Ascending aorta (tissue), 2 donors: ENCODE measurements at regions not wholly inside any gene's neighbourhood (a gene's known extent, or its start where the extent isn't known, plus 50 kb on each side); places are given as distances from the start of the nearest gene placed in this dataset.

Experiments used
- DNase-seq, 2 donors: peaks; one replicate each; pipeline ENCODE4 v3.0.0-alpha.2; 2019; ENCODE audit warnings: low spot score in 2 of 2
- H3K27ac ChIP-seq, 2 donors: fragments of 200-600 bp; sonication (generic); one replicate each; pipeline ENCODE4 v1.5.1; 2016 to 2017; ENCODE audit warnings: mild to moderate bottlenecking in 1 of 2
- H3K27me3 ChIP-seq: fragments of 200-600 bp; sonication (generic); one replicate; pipeline ENCODE4 v1.5.1; 2017
- H3K36me3 ChIP-seq, 2 donors: fragments of 200-600 bp; sonication (generic); one replicate each; pipeline ENCODE4 v1.5.1; 2016
- H3K4me1 ChIP-seq, 2 donors: fragments of 200-600 bp; sonication (generic); one replicate each; pipeline ENCODE4 v1.5.1; 2016 to 2017; ENCODE audit warnings: mild to moderate bottlenecking in 1 of 2
- H3K4me3 ChIP-seq, 2 donors: fragments of 200-600 bp; sonication (generic); one replicate each; pipeline ENCODE4 v1.5.1; 2016 to 2017; ENCODE audit warnings: mild to moderate bottlenecking in 1 of 2
- H3K9me3 ChIP-seq, 2 donors: fragments of 200-600 bp; sonication (generic); one replicate each; pipeline ENCODE4 v1.5.1; 2016
- intact Hi-C: fragments of 100-400 bp; cut with DNase I; formaldehyde crosslinking; loops from one replicate; pipeline ENCODE4 v1.15.1; 2023
- TF ChIP-seq, protein P1 (sequence below), 3 experiments: fragments of 200-600 bp in 2 of 3; fragments of 450-650 bp in 1 of 3; sonication (generic) in 2 of 3; IDR thresholded peaks; one replicate each; pipeline ENCODE4 v1.5.1; 2016 to 2019; ENCODE audit warnings: antibody characterized with exemption in 3 of 3, mild to moderate bottlenecking in 1 of 3, moderate library complexity in 1 of 3

DNA sequence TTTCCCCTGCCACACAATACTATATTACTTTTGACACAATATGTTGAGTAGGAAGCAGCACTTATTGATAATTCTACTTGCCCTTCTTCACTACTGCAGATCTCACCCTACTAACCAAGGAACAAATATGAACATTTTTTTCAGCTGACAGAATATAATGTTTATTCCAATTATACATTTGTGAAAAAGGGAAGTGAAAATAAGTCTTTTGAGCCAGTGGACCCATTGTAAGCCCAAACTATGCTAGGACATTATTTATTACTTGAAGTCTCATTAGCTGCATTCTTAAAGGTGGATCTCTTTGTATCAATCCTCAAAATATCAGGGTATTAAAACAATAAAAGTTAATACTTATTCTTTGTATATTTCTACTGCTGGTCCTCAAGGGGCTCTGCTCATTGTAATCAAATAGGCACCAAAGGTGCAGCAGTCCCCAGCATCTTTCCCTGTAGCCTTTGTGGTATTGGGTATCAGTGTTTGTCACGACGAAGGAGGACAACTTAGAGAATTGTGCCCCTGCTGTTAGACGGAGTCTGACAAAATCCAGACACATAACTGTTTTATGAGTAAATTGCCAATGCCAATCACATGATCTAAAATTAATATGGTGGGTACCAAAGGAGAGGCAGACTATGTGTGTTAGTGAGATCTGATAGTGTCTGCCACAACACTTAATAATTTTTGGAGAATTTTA lies 453.5 kb upstream of the CDH9 start:
- no peak for DNase-seq
- intact Hi-C loops = no loop called here
- TF ChIP-seq, protein P1, sequence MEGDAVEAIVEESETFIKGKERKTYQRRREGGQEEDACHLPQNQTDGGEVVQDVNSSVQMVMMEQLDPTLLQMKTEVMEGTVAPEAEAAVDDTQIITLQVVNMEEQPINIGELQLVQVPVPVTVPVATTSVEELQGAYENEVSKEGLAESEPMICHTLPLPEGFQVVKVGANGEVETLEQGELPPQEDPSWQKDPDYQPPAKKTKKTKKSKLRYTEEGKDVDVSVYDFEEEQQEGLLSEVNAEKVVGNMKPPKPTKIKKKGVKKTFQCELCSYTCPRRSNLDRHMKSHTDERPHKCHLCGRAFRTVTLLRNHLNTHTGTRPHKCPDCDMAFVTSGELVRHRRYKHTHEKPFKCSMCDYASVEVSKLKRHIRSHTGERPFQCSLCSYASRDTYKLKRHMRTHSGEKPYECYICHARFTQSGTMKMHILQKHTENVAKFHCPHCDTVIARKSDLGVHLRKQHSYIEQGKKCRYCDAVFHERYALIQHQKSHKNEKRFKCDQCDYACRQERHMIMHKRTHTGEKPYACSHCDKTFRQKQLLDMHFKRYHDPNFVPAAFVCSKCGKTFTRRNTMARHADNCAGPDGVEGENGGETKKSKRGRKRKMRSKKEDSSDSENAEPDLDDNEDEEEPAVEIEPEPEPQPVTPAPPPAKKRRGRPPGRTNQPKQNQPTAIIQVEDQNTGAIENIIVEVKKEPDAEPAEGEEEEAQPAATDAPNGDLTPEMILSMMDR (IDR thresholded peaks at IDR 0.05) = no peak
- H3K4me3 ChIP-seq = no peak overlapping the region
- no peak overlapping the region for H3K27ac ChIP-seq
- H3K4me1 ChIP-seq = no peaks in the 10 kb centered on the region
- H3K27me3 ChIP-seq = no peaks in the 10 kb centered on the region
- H3K9me3 ChIP-seq = no peaks in the 10 kb centered on the region
- no peaks in the 10 kb centered on the region for H3K36me3 ChIP-seq

GRCh38 chr5:27491047-27491446 lies 452.7 kb upstream of the CDH9 start:
- no peak overlapping the region for H3K4me3 ChIP-seq
- TF ChIP-seq, protein P1 (IDR thresholded peaks at IDR 0.05) = no peak
- no peak for DNase-seq
- H3K4me1 ChIP-seq = no peaks in the 10 kb centered on the region
- H3K27ac ChIP-seq = no peak overlapping the region
- no peaks in the 10 kb centered on the region for H3K27me3 ChIP-seq
- H3K9me3 ChIP-seq = no peaks in the 10 kb centered on the region
- no peaks in the 10 kb centered on the region for H3K36me3 ChIP-seq
- intact Hi-C loops = no loop called here

GRCh38 chr5:27489701-27490100 lies 451.3 kb upstream of the CDH9 start:
- no peaks in the 10 kb centered on the region for H3K36me3 ChIP-seq
- intact Hi-C loops = no loop called here
- no peak for DNase-seq
- TF ChIP-seq, protein P1 (IDR thresholded peaks at IDR 0.05) = no peak
- no peak overlapping the region for H3K27ac ChIP-seq
- H3K9me3 ChIP-seq = no peaks in the 10 kb centered on the region
- no peaks in the 10 kb centered on the region for H3K27me3 ChIP-seq
- H3K4me3 ChIP-seq = no peak overlapping the region
- H3K4me1 ChIP-seq = no peaks in the 10 kb centered on the region

GRCh38 chr5:27482663-27483062 lies 444.3 kb upstream of the CDH9 start:
- intact Hi-C loops = no loop called here
- Histone ChIP-seq H3K27ac (no peak overlapping the region), H3K4me3 (no peak overlapping the region), H3K27me3 (no peaks in the 10 kb centered on the region), H3K4me1 (no peaks in the 10 kb centered on the region), H3K9me3 (no peaks in the 10 kb centered on the region), H3K36me3 (no peaks in the 10 kb centered on the region)
- no peak for DNase-seq
- TF ChIP-seq, protein P1 (IDR thresholded peaks at IDR 0.05) = no peak

DNA sequence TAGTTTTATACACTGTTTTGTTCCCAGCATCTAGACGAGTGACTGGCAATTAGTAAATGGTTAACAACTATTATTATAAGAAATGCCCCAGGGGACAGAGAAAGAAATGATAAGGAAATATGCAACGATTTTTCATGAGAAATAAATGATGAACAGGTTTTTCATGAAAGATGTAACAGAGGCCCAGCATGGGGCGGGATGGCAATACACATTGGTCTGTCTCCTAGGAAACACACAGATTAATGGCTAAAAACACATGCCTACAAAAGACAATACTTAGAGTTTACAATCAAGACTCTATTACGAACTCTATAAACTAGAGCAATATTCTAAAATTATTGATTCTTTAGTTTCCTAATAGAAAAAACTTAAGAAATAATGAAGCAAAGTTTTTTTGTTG lies 441.5 kb upstream of the CDH9 start:
- no peak overlapping the region for H3K4me3 ChIP-seq

More for the DNA sequence above, 441.5 kb upstream of the CDH9 start:
- Histone ChIP-seq H3K27me3 (no peaks in the 10 kb centered on the region), H3K36me3 (no peaks in the 10 kb centered on the region), H3K27ac (no peak overlapping the region), H3K4me1 (no peaks in the 10 kb centered on the region), H3K9me3 (no peaks in the 10 kb centered on the region)
- DNase-seq = no peak
- intact Hi-C loops = no loop called here
- TF ChIP-seq, protein P1 (IDR thresholded peaks at IDR 0.05) = no peak
